Stimulated activated CD4-positive, alpha-beta T cell treated with anti-CD3 and anti-CD28 coated beads, Interleukin-4, amount 100 ng/mL, for 4 hours (primary cell): ENCODE measurements at regions not wholly inside any gene's neighbourhood (a gene's known extent, or its start where the extent isn't known, plus 50 kb on each side); places are given as distances from the start of the nearest gene placed in this dataset.
"Not testable (repeated sequence)": the region's sequence is repeated elsewhere in the genome, so short reads cannot be mapped to it uniquely, and the experiment has no call there.

Experiments
- DNase-seq, 2 experiments: peaks; one replicate each; pipeline ENCODE4 v3.0.0-alpha.2; 2020

GRCh38 chr15:25068696-25069095 is 113.9 kb downstream of the SNRPN start:
- DNase-seq: no peak

- DNase-seq: no peak
Observed at GRCh38 chr15:25070353-25070963, 115.7 kb downstream of the SNRPN start.

GRCh38 chr15:25072857-25073476 is 118.2 kb downstream of the SNRPN start:
- no peak for DNase-seq

GRCh38 chr15:25087137-25087536 is 132.3 kb downstream of the SNRPN start:
- no peak for DNase-seq

- DNase-seq: no peak
Observed at GRCh38 chr15:25088261-25088790, 133.5 kb downstream of the SNRPN start.

- DNase-seq: no peak
Observed at GRCh38 chr15:25089577-25089976, 134.8 kb downstream of the SNRPN start.

- DNase-seq: no peak
Observed at GRCh38 chr15:25090073-25090733, 135.4 kb downstream of the SNRPN start.

- no peak for DNase-seq
Observed at GRCh38 chr15:25091421-25092158, 136.8 kb downstream of the SNRPN start.

GRCh38 chr15:25092661-25093060 is 137.9 kb downstream of the SNRPN start:
- no peak for DNase-seq

GRCh38 chr15:25093455-25094029 is 138.8 kb downstream of the SNRPN start:
- DNase-seq: no peak

- DNase-seq: no peak
Observed at GRCh38 chr15:25094066-25094465, 139.3 kb downstream of the SNRPN start.

- no peak for DNase-seq
Observed at GRCh38 chr15:25094519-25094918, 139.7 kb downstream of the SNRPN start.

- no peak for DNase-seq
Observed at GRCh38 chr15:25095179-25095578, 140.4 kb downstream of the SNRPN start.

GRCh38 chr15:25099966-25100365 is 145.2 kb downstream of the SNRPN start:
- not testable (repeated sequence) for DNase-seq

- no peak for DNase-seq
Observed at GRCh38 chr15:25106209-25106608, 151.4 kb downstream of the SNRPN start.

- no peak for DNase-seq
Observed at GRCh38 chr15:25133804-25134203, 179.0 kb downstream of the SNRPN start.

- no peak for DNase-seq
Observed at GRCh38 chr15:25134546-25134945, 179.8 kb downstream of the SNRPN start.

- no peak for DNase-seq
Observed at GRCh38 chr15:25136119-25136518, 181.3 kb downstream of the SNRPN start.

- no peak for DNase-seq
Observed at GRCh38 chr15:25137013-25137412, 182.2 kb downstream of the SNRPN start.

GRCh38 chr15:25169318-25169717 is 214.5 kb downstream of the SNRPN start:
- no peak for DNase-seq

GRCh38 chr15:25170113-25170731 is 215.4 kb downstream of the SNRPN start:
- DNase-seq: no peak

- no peak for DNase-seq
Observed at GRCh38 chr15:25170781-25171110, 216.0 kb downstream of the SNRPN start.
